ENCODE measurements at regions not wholly inside any gene's neighbourhood (a gene's known extent, or its start where the extent isn't known, plus 50 kb on each side); places are given as distances from the start of the nearest gene placed in this dataset.
A peak's percentile ranks its signal among the peaks of the same experiment; 100 is the strongest.

GRCh38 chr13:47218611-47219010 is 321.8 kb upstream of the HTR2A start:
- no peak overlapping the region for H3K4me2 ChIP-seq
- no peaks in the 10 kb centered on the region for H3K27me3 ChIP-seq (ENCODE audit: insufficient read depth, low read depth)
- DNase-seq, result no peak
- no TSS peak for BruUV-seq (replicated peaks)
- ChIA-PET POLR2A (ENCODE audit: unreplicated experiment) (no interaction called here), CTCF (no interaction called here)
- no peak overlapping the region for H3K4me3 ChIP-seq
- no peak for TF ChIP-seq CTCF (conservative IDR thresholded peaks at IDR 0.05)
- TF ChIP-seq EZH2 (IDR thresholded peaks at IDR 0.05; ENCODE audit: low read depth), result no peak
- H3K36me3 ChIP-seq (ENCODE audit: low read depth), result no peaks in the 10 kb centered on the region
- no peaks in the 10 kb centered on the region for H3K79me2 ChIP-seq (ENCODE audit: low read depth)
- no peaks in the 10 kb centered on the region for H4K20me1 ChIP-seq (ENCODE audit: insufficient read depth)
- H3K9me3 ChIP-seq (ENCODE audit: insufficient read depth, low read depth), result no peaks in the 10 kb centered on the region
- H3K4me1 ChIP-seq (replicated peaks; ENCODE audit: insufficient read depth), result no peaks in the 10 kb centered on the region
- no peak overlapping the region for H2AFZ ChIP-seq
- intact Hi-C loops (cut with micrococcal nuclease; ENCODE audit: unreplicated experiment), result loop anchor here (10.0 kb wide), 1 partner anchor 244 kb away; no protein-coding TSS in a partner anchor
- no peaks in the 10 kb centered on the region for H3F3A ChIP-seq (ENCODE audit: insufficient read depth, low read depth)
- 0 out of 2 replicates have a peak, but pooled peaks cover 4% of the 10 kb centered on the region for H3K9me2 ChIP-seq (ENCODE audit: insufficient read depth)
- no peak overlapping the region for H3K27ac ChIP-seq

GRCh38 chr13:47216176-47216822 is 319.4 kb upstream of the HTR2A start:
- H2AFZ ChIP-seq, result no peak overlapping the region
- no peaks in the 10 kb centered on the region for H4K20me1 ChIP-seq (ENCODE audit: insufficient read depth)
- no peaks in the 10 kb centered on the region for H3K9me3 ChIP-seq (ENCODE audit: insufficient read depth, low read depth)
- TF ChIP-seq EZH2 (IDR thresholded peaks at IDR 0.05; ENCODE audit: low read depth) (no peak), CTCF (conservative IDR thresholded peaks at IDR 0.05) (no peak)
- no peak overlapping the region for H3K4me3 ChIP-seq
- H3K27me3 ChIP-seq (ENCODE audit: insufficient read depth, low read depth), result no peaks in the 10 kb centered on the region
- ChIA-PET POLR2A (ENCODE audit: unreplicated experiment) (no interaction called here), CTCF (no interaction called here)
- no peak overlapping the region for H3K27ac ChIP-seq
- BruUV-seq (replicated peaks), result no TSS peak
- H3K4me2 ChIP-seq, result no peak overlapping the region
- no peaks in the 10 kb centered on the region for H3K4me1 ChIP-seq (replicated peaks; ENCODE audit: insufficient read depth)
- H3K36me3 ChIP-seq (ENCODE audit: low read depth), result no peaks in the 10 kb centered on the region
- no peaks in the 10 kb centered on the region for H3F3A ChIP-seq (ENCODE audit: insufficient read depth, low read depth)
- intact Hi-C loops (cut with micrococcal nuclease; ENCODE audit: unreplicated experiment), result loop anchor here (10.0 kb wide), 1 partner anchor 241 kb away; no protein-coding TSS in a partner anchor
- H3K9me2 ChIP-seq (ENCODE audit: insufficient read depth), result 0 out of 2 replicates have a peak, but pooled peaks cover 4% of the 10 kb centered on the region
- no peak for DNase-seq
- H3K79me2 ChIP-seq (ENCODE audit: low read depth), result no peaks in the 10 kb centered on the region

GRCh38 chr13:47215736-47216135 is 318.9 kb upstream of the HTR2A start:
- Histone ChIP-seq H3K4me2 (no peak overlapping the region), H3K4me3 (no peak overlapping the region), H3K9me2 (ENCODE audit: insufficient read depth) (0 out of 2 replicates have a peak, but pooled peaks cover 4% of the 10 kb centered on the region), H3K79me2 (ENCODE audit: low read depth) (no peaks in the 10 kb centered on the region), H3K9me3 (ENCODE audit: insufficient read depth, low read depth) (no peaks in the 10 kb centered on the region), H3K27ac (no peak overlapping the region), H3K27me3 (ENCODE audit: insufficient read depth, low read depth) (no peaks in the 10 kb centered on the region), H3F3A (ENCODE audit: insufficient read depth, low read depth) (no peaks in the 10 kb centered on the region), H4K20me1 (ENCODE audit: insufficient read depth) (no peaks in the 10 kb centered on the region), H3K36me3 (ENCODE audit: low read depth) (no peaks in the 10 kb centered on the region), H2AFZ (no peak overlapping the region), H3K4me1 (replicated peaks; ENCODE audit: insufficient read depth) (no peaks in the 10 kb centered on the region)
- POLR2A ChIA-PET (ENCODE audit: unreplicated experiment), result no interaction called here
- no peak for TF ChIP-seq EZH2 (IDR thresholded peaks at IDR 0.05; ENCODE audit: low read depth)
- no peak for TF ChIP-seq CTCF (conservative IDR thresholded peaks at IDR 0.05)
- intact Hi-C loops (cut with micrococcal nuclease; ENCODE audit: unreplicated experiment), result loop anchor here (10.0 kb wide), 1 partner anchor 241 kb away; no protein-coding TSS in a partner anchor
- BruUV-seq (replicated peaks), result no TSS peak
- CTCF ChIA-PET, result no interaction called here
- peak in 1 of 2 experiments; percentile 31 for DNase-seq

Measured in PC-9 (cell line).